ENCODE measurements at regions not wholly inside any gene's neighbourhood (a gene's known extent, or its start where the extent isn't known, plus 50 kb on each side); places are given as distances from the start of the nearest gene placed in this dataset.

- no peaks in the 10 kb centered on the region for H3K4me1 ChIP-seq (ENCODE audit: control insufficient read depth, insufficient read depth, low read length)
- H3K36me3 ChIP-seq (ENCODE audit: control insufficient read depth, insufficient read depth, low read length) = no peaks in the 10 kb centered on the region
- intact Hi-C loops (cut with micrococcal nuclease; ENCODE audit: unreplicated experiment) = loop anchor here (10.0 kb wide), 1 partner anchor 60 kb away; no protein-coding TSS in a partner anchor
- ChIA-PET CTCF (interaction anchor here (1.8 kb wide), 1 partner anchor 17 kb away, joined by 7 read pairs; no protein-coding TSS in a partner anchor), POLR2A (no interaction called here)
- BruUV-seq (replicated peaks) = no TSS peak
- no peak for TF ChIP-seq POLR2AphosphoS5 (IDR thresholded peaks at IDR 0.05; ENCODE audit: low read depth, low read length)
- no peak for TF ChIP-seq SIN3A (IDR thresholded peaks at IDR 0.05; ENCODE audit: borderline replicate concordance, insufficient read depth, low read depth, low read length)
- TF ChIP-seq REST (IDR thresholded peaks at IDR 0.05; ENCODE audit: insufficient read depth in 1 of 2, low read depth in 2 of 2, low read length in 1 of 2) = no peak
- TF ChIP-seq CTCF (IDR thresholded peaks at IDR 0.05) = no peak
- TF ChIP-seq TCF7L2 (IDR thresholded peaks at IDR 0.05; ENCODE audit: low read depth, low read length) = no peak
- DNase-seq (ENCODE audit: low read depth, low spot score) (no peak), ATAC-seq (peak; percentile 44; the same call in 1 of the 2 replicates)
- in situ Hi-C loops (cut with HindIII; ENCODE audit: low pct_unique_long_range_greater_than_20kb, low sequenced_read_pairs) = no loop called here
- H3K4me3 ChIP-seq (ENCODE audit: low read depth in 2 of 2, low read length in 2 of 2) = no peak overlapping the region
- no peak overlapping the region for H3K27ac ChIP-seq (ENCODE audit: low read length)
- H3K27me3 ChIP-seq (ENCODE audit: control insufficient read depth, insufficient read depth, low read length) = peaks cover 2% of the 10 kb centered on the region; the same call in 1 of the 2 replicates
- H3K9me3 ChIP-seq (ENCODE audit: control insufficient read depth, insufficient read depth, low read depth, low read length) = no peaks in the 10 kb centered on the region
Measured at GRCh38 chr11:45754741-45755140, 50.2 kb upstream of the SLC35C1 start.

- CTCF ChIA-PET = interaction anchor here (0.9 kb wide), 1 partner anchor 154 kb away, joined by 4 read pairs; no protein-coding TSS in a partner anchor
- Histone ChIP-seq H3K4me3 (ENCODE audit: low read depth in 2 of 2, low read length in 2 of 2) (no peak overlapping the region), H3K9me3 (ENCODE audit: control insufficient read depth, insufficient read depth, low read depth, low read length) (no peaks in the 10 kb centered on the region), H3K36me3 (ENCODE audit: control insufficient read depth, insufficient read depth, low read length) (no peaks in the 10 kb centered on the region), H3K27me3 (ENCODE audit: control insufficient read depth, insufficient read depth, low read length) (peaks cover 2% of the 10 kb centered on the region; the same call in 1 of the 2 replicates), H3K4me1 (ENCODE audit: control insufficient read depth, insufficient read depth, low read length) (no peaks in the 10 kb centered on the region), H3K27ac (ENCODE audit: low read length) (no peak overlapping the region)
- DNase-seq (ENCODE audit: low read depth, low spot score) = no peak
- intact Hi-C loops (cut with micrococcal nuclease; ENCODE audit: unreplicated experiment) = loop anchor here (10.0 kb wide), 1 partner anchor 59 kb away; no protein-coding TSS in a partner anchor
- no peak for TF ChIP-seq REST (IDR thresholded peaks at IDR 0.05; ENCODE audit: insufficient read depth in 1 of 2, low read depth in 2 of 2, low read length in 1 of 2)
- ATAC-seq = 0 out of 2 replicates have a peak, but pooled peaks have one; percentile 35
- POLR2A ChIA-PET = no interaction called here
- in situ Hi-C loops (cut with HindIII; ENCODE audit: low pct_unique_long_range_greater_than_20kb, low sequenced_read_pairs) = no loop called here
- BruUV-seq (replicated peaks) = no TSS peak
Measured at GRCh38 chr11:45754261-45754709, 50.7 kb upstream of the SLC35C1 start.
